ENCODE measurements at regions not wholly inside any gene's neighbourhood (a gene's known extent, or its start where the extent isn't known, plus 50 kb on each side); places are given as distances from the start of the nearest gene placed in this dataset.

GRCh38 chr1:163661391-163661790 is 339.6 kb downstream of the NUF2 start:
- no peak for DNase-seq (ENCODE audit: extremely low spot score, unreplicated experiment)
- no peak for TF ChIP-seq CTCF (IDR thresholded peaks at IDR 0.05)
- Mint-ChIP-seq H3K4me1 (ENCODE audit: unreplicated experiment) (no peaks in the 10 kb centered on the region), H3K9me3 (ENCODE audit: unreplicated experiment) (no peaks in the 10 kb centered on the region), H3K27me3 (ENCODE audit: unreplicated experiment) (no peaks in the 10 kb centered on the region), H3K36me3 (ENCODE audit: unreplicated experiment) (no peaks in the 10 kb centered on the region), H3K27ac (ENCODE audit: unreplicated experiment) (no peak overlapping the region), H3K4me3 (ENCODE audit: unreplicated experiment) (no peak overlapping the region)

- DNase-seq (ENCODE audit: extremely low spot score, unreplicated experiment) = no peak
- Mint-ChIP-seq H3K27ac (ENCODE audit: unreplicated experiment) (no peak overlapping the region), H3K36me3 (ENCODE audit: unreplicated experiment) (no peaks in the 10 kb centered on the region), H3K27me3 (ENCODE audit: unreplicated experiment) (no peaks in the 10 kb centered on the region), H3K4me3 (ENCODE audit: unreplicated experiment) (no peak overlapping the region), H3K9me3 (ENCODE audit: unreplicated experiment) (no peaks in the 10 kb centered on the region), H3K4me1 (ENCODE audit: unreplicated experiment) (no peaks in the 10 kb centered on the region)
- TF ChIP-seq CTCF (IDR thresholded peaks at IDR 0.05) = no peak
Measured at GRCh38 chr1:163664671-163665335, 343.0 kb downstream of the NUF2 start.

- H3K36me3 Mint-ChIP-seq (ENCODE audit: unreplicated experiment) = no peaks in the 10 kb centered on the region
- no peaks in the 10 kb centered on the region for H3K9me3 Mint-ChIP-seq (ENCODE audit: unreplicated experiment)
- no peak overlapping the region for H3K27ac Mint-ChIP-seq (ENCODE audit: unreplicated experiment)
- H3K4me1 Mint-ChIP-seq (ENCODE audit: unreplicated experiment) = no peaks in the 10 kb centered on the region
- no peak overlapping the region for H3K4me3 Mint-ChIP-seq (ENCODE audit: unreplicated experiment)
- H3K27me3 Mint-ChIP-seq (ENCODE audit: unreplicated experiment) = no peaks in the 10 kb centered on the region
- TF ChIP-seq CTCF (IDR thresholded peaks at IDR 0.05) = no peak
- no peak for DNase-seq (ENCODE audit: extremely low spot score, unreplicated experiment)
Measured at GRCh38 chr1:163668472-163668871, 346.7 kb downstream of the NUF2 start.

GRCh38 chr1:163670989-163671757 is 349.4 kb downstream of the NUF2 start:
- no peak for TF ChIP-seq CTCF (IDR thresholded peaks at IDR 0.05)
- H3K27ac Mint-ChIP-seq (ENCODE audit: unreplicated experiment) = no peak overlapping the region
- no peak overlapping the region for H3K4me3 Mint-ChIP-seq (ENCODE audit: unreplicated experiment)
- H3K36me3 Mint-ChIP-seq (ENCODE audit: unreplicated experiment) = no peaks in the 10 kb centered on the region
- no peaks in the 10 kb centered on the region for H3K4me1 Mint-ChIP-seq (ENCODE audit: unreplicated experiment)
- H3K9me3 Mint-ChIP-seq (ENCODE audit: unreplicated experiment) = no peaks in the 10 kb centered on the region
- no peak for DNase-seq (ENCODE audit: extremely low spot score, unreplicated experiment)
- no peaks in the 10 kb centered on the region for H3K27me3 Mint-ChIP-seq (ENCODE audit: unreplicated experiment)

- H3K4me3 Mint-ChIP-seq (ENCODE audit: unreplicated experiment) = no peak overlapping the region
Measured at GRCh38 chr1:163672976-163673758, 351.4 kb downstream of the NUF2 start.

More at GRCh38 chr1:163672976-163673758, 351.4 kb downstream of the NUF2 start:
- no peaks in the 10 kb centered on the region for H3K27me3 Mint-ChIP-seq (ENCODE audit: unreplicated experiment)
- no peak overlapping the region for H3K27ac Mint-ChIP-seq (ENCODE audit: unreplicated experiment)
- H3K4me1 Mint-ChIP-seq (ENCODE audit: unreplicated experiment) = no peaks in the 10 kb centered on the region
- DNase-seq (ENCODE audit: extremely low spot score, unreplicated experiment) = no peak
- no peak for TF ChIP-seq CTCF (IDR thresholded peaks at IDR 0.05)
- H3K9me3 Mint-ChIP-seq (ENCODE audit: unreplicated experiment) = no peaks in the 10 kb centered on the region
- H3K36me3 Mint-ChIP-seq (ENCODE audit: unreplicated experiment) = no peaks in the 10 kb centered on the region
